HepG2 (cell line): ENCODE measurements at regions not wholly inside any gene's neighbourhood (a gene's known extent, or its start where the extent isn't known, plus 50 kb on each side); places are given as distances from the start of the nearest gene placed in this dataset.

Experiments
- ARID2 ChIP-seq: sonication (generic); formaldehyde crosslinking; IDR thresholded peaks from 2 replicates; pipeline ENCODE4 v1.8.1; 2022; ENCODE audit warnings: mild to moderate bottlenecking, missing genetic modification reagents, borderline replicate concordance
- ATF3 ChIP-seq: sonication (generic); formaldehyde crosslinking; IDR thresholded peaks from 2 replicates; pipeline ENCODE4 v1.4.0; 2020; ENCODE audit warnings: missing genetic modification reagents
- EP300 ChIP-seq, 3 experiments: sonication (generic) in 1 of 3; formaldehyde crosslinking in 1 of 3; IDR thresholded peaks; 2 replicates each; pipeline versions ENCODE4 v1.5.1 to v1.6.1; 2011 to 2020; ENCODE audit warnings: low read depth in 2 of 3, low read length in 2 of 3, borderline replicate concordance in 1 of 3, improper control_type of control experiment in 1 of 3, mild to moderate bottlenecking in 1 of 3, missing genetic modification reagents in 1 of 3, moderate library complexity in 1 of 3
- FOXO1 ChIP-seq: sonication (generic); formaldehyde crosslinking; IDR thresholded peaks from 2 replicates; pipeline ENCODE4 v1.4.0; 2020; ENCODE audit warnings: missing genetic modification reagents
- HNF4G ChIP-seq, 2 experiments: sonication (generic) in 1 of 2; formaldehyde crosslinking in 1 of 2; IDR thresholded peaks; 2 replicates each; pipeline versions ENCODE4 v1.4.0 to v1.6.1; 2011 to 2020; ENCODE audit warnings: borderline replicate concordance in 2 of 2, low read depth in 2 of 2, mild to moderate bottlenecking in 2 of 2, low read length in 1 of 2, missing genetic modification reagents in 1 of 2, moderate library complexity in 1 of 2
- HOMEZ ChIP-seq: IDR thresholded peaks from 2 replicates; pipeline ENCODE4 v1.6.1; 2016; ENCODE audit warnings: low read depth
- KLF15 ChIP-seq: sonication (generic); formaldehyde crosslinking; IDR thresholded peaks from 2 replicates; pipeline ENCODE4 v1.8.1; 2023; ENCODE audit warnings: borderline replicate concordance, mild to moderate bottlenecking, inconsistent platforms, missing genetic modification reagents, mixed read lengths
- MTA3 ChIP-seq: sonication (generic); formaldehyde crosslinking; IDR thresholded peaks from 2 replicates; pipeline ENCODE4 v1.4.0; 2020; ENCODE audit warnings: missing genetic modification reagents
- NFATC3 ChIP-seq: sonication (generic); formaldehyde crosslinking; IDR thresholded peaks from 2 replicates; pipeline ENCODE4 v1.5.1; 2020; ENCODE audit warnings: mild to moderate bottlenecking, missing genetic modification reagents
- PAX8 ChIP-seq: sonication (generic); formaldehyde crosslinking; IDR thresholded peaks from 2 replicates; pipeline ENCODE4 v1.8.0; 2022; ENCODE audit warnings: mild to moderate bottlenecking, missing genetic modification reagents, borderline replicate concordance
- POLR2G ChIP-seq: fragments of 200-400 bp; formaldehyde crosslinking; IDR thresholded peaks from 2 replicates; pipeline ENCODE4 v1.6.1; 2018; ENCODE audit warnings: mild to moderate bottlenecking, low read depth, low read length, moderate library complexity
- RFX3 ChIP-seq: IDR thresholded peaks from 2 replicates; pipeline ENCODE4 v1.6.1; 2016; ENCODE audit warnings: missing biosample characterization, missing genetic modification reagents
- TOE1 ChIP-seq: sonication (generic); formaldehyde crosslinking; IDR thresholded peaks from 2 replicates; pipeline ENCODE4 v1.4.0; 2020; ENCODE audit warnings: mild to moderate bottlenecking, missing genetic modification reagents
- ZNF205 ChIP-seq: IDR thresholded peaks from 2 replicates; pipeline ENCODE4 v1.6.1; 2018; ENCODE audit warnings: missing biosample characterization, missing genetic modification reagents
- ZNF337 ChIP-seq: sonication (generic); formaldehyde crosslinking; IDR thresholded peaks from 2 replicates; pipeline ENCODE4 v1.5.1; 2020; ENCODE audit warnings: missing genetic modification reagents, low read depth, mild to moderate bottlenecking, borderline replicate concordance
- ZNF430 ChIP-seq: sonication (generic); formaldehyde crosslinking; IDR thresholded peaks from 2 replicates; pipeline ENCODE4 v1.9.0; 2021; ENCODE audit warnings: mild to moderate bottlenecking, missing genetic modification reagents
- ZNF441 ChIP-seq: sonication (generic); formaldehyde crosslinking; IDR thresholded peaks from 2 replicates; pipeline ENCODE4 v1.7.0; 2021; ENCODE audit warnings: missing genetic modification reagents, borderline replicate concordance
- ZNF556 ChIP-seq: sonication (generic); formaldehyde crosslinking; IDR thresholded peaks from 2 replicates; pipeline ENCODE4 v1.4.0; 2020; ENCODE audit warnings: mild to moderate bottlenecking, missing genetic modification reagents, borderline replicate concordance
- ZNF562 ChIP-seq: sonication (generic); formaldehyde crosslinking; IDR thresholded peaks from 2 replicates; pipeline ENCODE4 v1.8.0; 2022; ENCODE audit warnings: missing genetic modification reagents, borderline replicate concordance
- ZNF564 ChIP-seq: sonication (generic); formaldehyde crosslinking; IDR thresholded peaks from 2 replicates; pipeline ENCODE4 v1.8.1; 2023; ENCODE audit warnings: mild to moderate bottlenecking, missing genetic modification reagents
- ZNF746 ChIP-seq: sonication (generic); formaldehyde crosslinking; IDR thresholded peaks from 2 replicates; pipeline ENCODE4 v1.8.0; 2022; ENCODE audit warnings: mild to moderate bottlenecking, missing genetic modification reagents
- TF ChIP-seq, protein P1 (sequence below): IDR thresholded peaks from 2 replicates; pipeline ENCODE4 v1.4.0; 2020; ENCODE audit warnings: mild to moderate bottlenecking, missing genetic modification reagents
- TF ChIP-seq, protein P2 (sequence below): sonication (generic); formaldehyde crosslinking; IDR thresholded peaks from 2 replicates; pipeline ENCODE4 v1.8.0; 2022; ENCODE audit warnings: mild to moderate bottlenecking, missing genetic modification reagents, moderate library complexity

DNA sequence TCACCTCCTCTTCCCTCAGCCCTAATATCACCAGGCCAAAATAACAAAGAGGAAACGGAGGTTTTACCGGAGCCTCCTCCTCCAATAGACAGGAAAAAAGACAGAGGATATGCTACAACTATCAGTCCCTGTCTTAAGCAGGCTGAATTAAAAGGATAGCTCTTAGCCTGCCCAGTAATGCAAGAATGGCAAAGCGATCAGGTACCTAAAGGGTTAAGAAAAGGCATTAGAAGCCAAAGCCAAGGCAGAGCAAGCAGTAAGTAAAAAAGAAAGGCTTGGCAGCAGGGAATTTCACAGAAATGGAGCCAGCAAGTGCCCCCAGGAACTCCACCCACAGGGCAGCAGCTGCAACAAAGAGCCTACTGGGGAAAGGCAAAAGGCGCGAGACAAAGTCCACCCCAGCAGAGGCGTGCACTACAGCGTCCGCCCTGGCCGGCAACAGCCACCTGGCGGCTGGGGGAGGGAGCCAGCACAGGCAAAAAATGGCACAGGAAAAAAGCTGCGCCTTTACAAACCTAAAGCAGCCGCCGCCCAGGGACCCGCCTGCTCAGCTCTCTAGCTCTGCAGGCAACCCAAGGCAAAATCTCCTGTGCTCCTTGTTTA is 220.6 kb upstream of the ZC4H2 start (continued):
- TF ChIP-seq, protein P1, sequence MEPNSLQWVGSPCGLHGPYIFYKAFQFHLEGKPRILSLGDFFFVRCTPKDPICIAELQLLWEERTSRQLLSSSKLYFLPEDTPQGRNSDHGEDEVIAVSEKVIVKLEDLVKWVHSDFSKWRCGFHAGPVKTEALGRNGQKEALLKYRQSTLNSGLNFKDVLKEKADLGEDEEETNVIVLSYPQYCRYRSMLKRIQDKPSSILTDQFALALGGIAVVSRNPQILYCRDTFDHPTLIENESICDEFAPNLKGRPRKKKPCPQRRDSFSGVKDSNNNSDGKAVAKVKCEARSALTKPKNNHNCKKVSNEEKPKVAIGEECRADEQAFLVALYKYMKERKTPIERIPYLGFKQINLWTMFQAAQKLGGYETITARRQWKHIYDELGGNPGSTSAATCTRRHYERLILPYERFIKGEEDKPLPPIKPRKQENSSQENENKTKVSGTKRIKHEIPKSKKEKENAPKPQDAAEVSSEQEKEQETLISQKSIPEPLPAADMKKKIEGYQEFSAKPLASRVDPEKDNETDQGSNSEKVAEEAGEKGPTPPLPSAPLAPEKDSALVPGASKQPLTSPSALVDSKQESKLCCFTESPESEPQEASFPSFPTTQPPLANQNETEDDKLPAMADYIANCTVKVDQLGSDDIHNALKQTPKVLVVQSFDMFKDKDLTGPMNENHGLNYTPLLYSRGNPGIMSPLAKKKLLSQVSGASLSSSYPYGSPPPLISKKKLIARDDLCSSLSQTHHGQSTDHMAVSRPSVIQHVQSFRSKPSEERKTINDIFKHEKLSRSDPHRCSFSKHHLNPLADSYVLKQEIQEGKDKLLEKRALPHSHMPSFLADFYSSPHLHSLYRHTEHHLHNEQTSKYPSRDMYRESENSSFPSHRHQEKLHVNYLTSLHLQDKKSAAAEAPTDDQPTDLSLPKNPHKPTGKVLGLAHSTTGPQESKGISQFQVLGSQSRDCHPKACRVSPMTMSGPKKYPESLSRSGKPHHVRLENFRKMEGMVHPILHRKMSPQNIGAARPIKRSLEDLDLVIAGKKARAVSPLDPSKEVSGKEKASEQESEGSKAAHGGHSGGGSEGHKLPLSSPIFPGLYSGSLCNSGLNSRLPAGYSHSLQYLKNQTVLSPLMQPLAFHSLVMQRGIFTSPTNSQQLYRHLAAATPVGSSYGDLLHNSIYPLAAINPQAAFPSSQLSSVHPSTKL (CRISPR knock-in tag): peak; percentile 70; the same call in 1 of the 2 replicates
- TF ChIP-seq MTA3 (CRISPR knock-in tag) (no peak), ZNF441 (CRISPR knock-in tag) (no peak), ZNF337 (CRISPR knock-in tag) (no peak), ZNF556 (no peak), ZNF562 (CRISPR knock-in tag) (no peak), HOMEZ (CRISPR knock-in tag) (peak; percentile 50; the same call in 1 of the 2 replicates), KLF15 (no peak), HNF4G (IDR thresholded peaks at IDR 0.05; ENCODE audit: borderline replicate concordance, low read depth, low read length) (peak; percentile 68), HNF4G (CRISPR knock-in tag; IDR thresholded peaks at IDR 0.05; ENCODE audit: borderline replicate concordance, low read depth) (no peak), TOE1 (CRISPR knock-in tag) (no peak), FOXO1 (CRISPR knock-in tag) (peak; percentile 16; the same call in 1 of the 2 replicates), ZNF430 (CRISPR knock-in tag) (no peak), POLR2G (peak; percentile 42; the same call in 1 of the 2 replicates), ZNF205 (CRISPR knock-in tag) (no peak), NFATC3 (no peak), PAX8 (CRISPR knock-in tag) (no peak), RFX3 (no peak), EP300 (IDR thresholded peaks at IDR 0.05; ENCODE audit: low read depth in 2 of 2, low read length in 2 of 2) (peak in 1 of 2 experiments; percentile 22; a peak in 1 of 4 replicates), EP300 (CRISPR knock-in tag; IDR thresholded peaks at IDR 0.05; ENCODE audit: borderline replicate concordance) (no peak), ZNF746 (CRISPR knock-in tag) (no peak), ARID2 (CRISPR knock-in tag) (no peak), ZNF564 (CRISPR knock-in tag) (no peak), ATF3 (CRISPR knock-in tag) (no peak)
- TF ChIP-seq, protein P2, sequence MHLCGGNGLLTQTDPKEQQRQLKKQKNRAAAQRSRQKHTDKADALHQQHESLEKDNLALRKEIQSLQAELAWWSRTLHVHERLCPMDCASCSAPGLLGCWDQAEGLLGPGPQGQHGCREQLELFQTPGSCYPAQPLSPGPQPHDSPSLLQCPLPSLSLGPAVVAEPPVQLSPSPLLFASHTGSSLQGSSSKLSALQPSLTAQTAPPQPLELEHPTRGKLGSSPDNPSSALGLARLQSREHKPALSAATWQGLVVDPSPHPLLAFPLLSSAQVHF (CRISPR knock-in tag): no peak
